Fibroblast of pulmonary artery (primary cell): ENCODE measurements at regions not wholly inside any gene's neighbourhood (a gene's known extent, or its start where the extent isn't known, plus 50 kb on each side); places are given as distances from the start of the nearest gene placed in this dataset.

Source experiments
- DNase-seq: peaks from one replicate; pipeline ENCODE4 v3.0.0-alpha.2; 2010; ENCODE audit warnings: low read depth
- H3K4me3 ChIP-seq: replicated peaks from 2 replicates; pipeline ENCODE4 v1.5.1; 2011; ENCODE audit warnings: low read depth, mild to moderate bottlenecking, control low read depth, low read length, moderate library complexity
- CTCF ChIP-seq: IDR thresholded peaks from 2 replicates; pipeline ENCODE4 v1.5.1; 2011; ENCODE audit warnings: mild to moderate bottlenecking, control low read depth, low read length, inconsistent platforms; ENCODE audit errors: missing control alignments

- no peak overlapping the region for H3K4me3 ChIP-seq
- TF ChIP-seq CTCF, result no peak
Observed at GRCh38 chr5:156258934-156259333, 68.0 kb upstream of the SGCD start.

GRCh38 chr5:156259618-156260017, 67.3 kb upstream of the SGCD start:
- H3K4me3 ChIP-seq, result no peak overlapping the region
- TF ChIP-seq CTCF, result no peak
- no peak for DNase-seq

More at GRCh38 chr5:156258934-156259333, 68.0 kb upstream of the SGCD start:
- no peak for DNase-seq

DNA sequence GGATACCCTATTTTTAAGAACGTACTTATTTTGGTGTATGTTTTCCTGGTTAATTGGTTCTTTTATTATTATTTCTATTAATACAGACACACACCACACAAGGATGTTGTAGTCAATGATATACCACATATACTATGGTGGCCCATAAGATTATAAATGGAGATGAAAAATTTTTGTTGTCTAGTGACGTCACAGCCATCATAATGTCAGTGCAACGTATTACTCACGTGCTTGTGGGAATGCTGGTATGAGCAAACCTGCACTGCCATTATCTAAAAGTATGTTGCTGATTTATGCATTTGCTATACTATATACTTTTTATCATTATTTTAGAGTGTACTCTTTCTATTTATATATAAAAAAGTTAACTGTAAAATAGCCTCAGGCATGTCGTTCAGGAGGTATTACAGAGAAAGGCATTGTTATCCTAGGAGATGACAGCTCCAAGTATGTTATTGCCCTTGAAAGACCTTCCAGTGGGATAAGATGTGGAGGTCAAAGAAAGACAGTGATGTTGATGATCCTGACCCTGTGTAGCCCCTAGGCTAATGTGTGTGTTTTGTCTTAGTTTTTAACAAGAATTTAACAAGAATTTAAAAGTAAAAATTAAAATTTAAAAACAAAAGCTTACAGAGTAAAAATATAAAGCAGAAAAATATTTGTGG, 65.6 kb upstream of the SGCD start:
- TF ChIP-seq CTCF, result no peak
- H3K4me3 ChIP-seq, result no peak overlapping the region
- no peak for DNase-seq

DNA sequence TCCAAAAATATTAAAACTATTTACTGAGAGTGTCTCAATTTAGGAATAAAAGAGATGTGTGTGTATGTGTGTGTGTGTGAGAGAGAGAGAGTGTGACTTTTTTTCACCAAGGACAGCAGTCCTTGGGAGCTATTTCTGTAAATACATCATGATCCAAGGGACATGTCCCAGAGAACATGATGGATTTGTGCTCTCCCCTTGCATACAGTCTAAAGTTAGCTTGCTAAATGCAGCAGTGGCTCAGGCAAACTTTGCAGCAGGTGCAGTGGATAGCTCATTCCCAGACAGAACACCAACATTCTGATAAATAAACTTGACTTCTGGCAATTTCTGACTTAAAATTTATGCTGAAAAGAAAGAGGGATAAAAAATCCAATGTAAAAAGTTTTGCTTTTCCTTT, 55.4 kb upstream of the SGCD start:
- no peak for DNase-seq
- TF ChIP-seq CTCF, result no peak
- H3K4me3 ChIP-seq, result no peak overlapping the region

DNA sequence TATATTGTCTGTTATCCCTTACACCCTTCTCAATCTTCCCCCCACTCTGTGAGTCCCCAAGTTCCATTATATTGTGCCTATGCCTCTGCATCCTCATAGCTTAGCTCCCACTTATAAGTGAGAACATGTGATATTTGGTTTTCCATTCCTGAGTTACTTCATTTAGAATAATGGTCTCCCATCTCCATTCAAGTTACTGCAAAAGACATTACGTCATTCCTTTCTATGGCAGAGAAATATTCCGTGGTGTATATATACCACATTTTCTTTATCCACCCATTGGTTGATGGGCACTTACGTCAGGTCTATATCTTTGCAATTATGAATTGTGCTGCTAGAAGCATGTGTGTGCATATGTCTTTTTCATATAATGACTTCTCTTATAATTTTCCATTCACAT, 54.8 kb upstream of the SGCD start:
- no peak for DNase-seq
- H3K4me3 ChIP-seq, result no peak overlapping the region
- no peak for TF ChIP-seq CTCF

- TF ChIP-seq CTCF, result no peak
- H3K4me3 ChIP-seq, result no peak overlapping the region
- DNase-seq, result no peak
Observed at GRCh38 chr5:156273325-156273724, 53.6 kb upstream of the SGCD start.

GRCh38 chr5:156274453-156274852, 52.5 kb upstream of the SGCD start:
- no peak for DNase-seq
- no peak for TF ChIP-seq CTCF
- H3K4me3 ChIP-seq, result no peak overlapping the region
